HG03159 (cell line): ENCODE measurements at regions not wholly inside any gene's neighbourhood (a gene's known extent, or its start where the extent isn't known, plus 50 kb on each side); places are given as distances from the start of the nearest gene placed in this dataset.
"Not testable (repeated sequence)": the region's sequence is repeated elsewhere in the genome, so short reads cannot be mapped to it uniquely, and the experiment has no call there.

Source experiments
- ATAC-seq: cut with Tn5 transposase; IDR thresholded peaks from one replicate; pipeline ENCODE4 v1.9.1; 2021; ENCODE audit warnings: mild to moderate bottlenecking, moderate library complexity; ENCODE audit not compliant: unreplicated experiment

DNA sequence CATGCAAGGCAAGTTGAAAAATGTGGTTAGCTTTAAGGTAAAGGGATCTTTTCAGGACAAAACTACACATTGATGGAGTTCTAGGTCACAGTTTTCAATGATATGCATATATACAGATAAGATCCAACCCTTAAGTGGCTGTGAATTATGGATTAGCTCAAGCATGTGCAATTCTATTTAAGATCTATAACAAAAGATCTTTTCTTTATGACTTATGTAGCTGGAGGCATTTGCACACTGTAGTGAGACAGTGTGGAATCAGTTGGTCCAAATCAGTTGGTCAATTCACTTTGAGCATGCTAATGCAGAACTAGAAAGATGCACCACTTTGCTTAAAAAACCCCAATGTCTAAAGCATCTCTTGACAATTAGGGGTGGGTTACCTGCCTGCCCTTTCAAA lies 417.1 kb upstream of the ZEB2 start:
- no peak for ATAC-seq

- no peak for ATAC-seq
Measured at GRCh38 chr2:144936442-144936841, 416.5 kb upstream of the ZEB2 start.

- no peak for ATAC-seq
Measured at GRCh38 chr2:144935736-144936135, 415.8 kb upstream of the ZEB2 start.

GRCh38 chr2:144935191-144935590 lies 415.3 kb upstream of the ZEB2 start:
- ATAC-seq: no peak

DNA sequence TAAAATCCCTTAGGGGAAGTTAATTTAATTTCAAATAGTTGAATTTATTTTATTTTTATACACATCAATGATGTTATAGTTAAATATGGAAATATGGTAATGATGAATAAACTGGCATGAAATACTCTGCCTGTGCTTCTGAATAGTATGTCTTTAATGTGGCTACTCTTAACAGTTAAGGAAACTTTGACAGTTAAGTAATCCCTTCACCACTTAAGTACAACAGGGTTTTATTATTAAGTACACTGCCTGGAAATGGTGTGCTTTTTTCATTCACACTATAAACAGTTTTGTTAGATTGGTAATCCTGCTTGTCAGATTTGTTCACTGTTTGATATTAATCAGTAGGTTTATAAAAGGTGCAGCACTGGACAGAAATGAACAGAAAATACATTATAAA lies 412.0 kb upstream of the ZEB2 start:
- ATAC-seq: no peak

GRCh38 chr2:144931480-144931879 lies 411.6 kb upstream of the ZEB2 start:
- ATAC-seq: no peak

- ATAC-seq: no peak
Measured at GRCh38 chr2:144927429-144927828, 407.5 kb upstream of the ZEB2 start.

DNA sequence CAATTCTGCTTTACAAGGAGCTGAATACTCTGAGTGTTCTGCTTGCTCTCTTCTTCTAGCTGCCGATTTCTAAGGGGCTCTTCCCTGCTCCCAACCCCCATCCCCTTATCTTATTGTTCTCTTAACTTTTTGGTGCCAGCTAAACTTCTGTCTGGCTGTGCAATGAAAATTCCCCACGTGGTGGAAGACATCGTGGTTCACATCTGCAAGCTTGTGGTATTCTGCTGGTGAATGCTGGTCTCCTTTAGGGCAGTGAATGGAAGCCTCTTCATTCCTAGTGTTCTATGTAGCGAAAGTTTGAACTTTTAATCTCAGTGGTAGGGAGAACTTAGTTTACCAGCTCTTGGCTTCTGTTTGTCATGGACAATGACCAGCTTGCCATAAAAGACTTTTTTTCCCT lies 406.0 kb upstream of the ZEB2 start:
- ATAC-seq: no peak

GRCh38 chr2:144924827-144925226 lies 404.9 kb upstream of the ZEB2 start:
- ATAC-seq: no peak

DNA sequence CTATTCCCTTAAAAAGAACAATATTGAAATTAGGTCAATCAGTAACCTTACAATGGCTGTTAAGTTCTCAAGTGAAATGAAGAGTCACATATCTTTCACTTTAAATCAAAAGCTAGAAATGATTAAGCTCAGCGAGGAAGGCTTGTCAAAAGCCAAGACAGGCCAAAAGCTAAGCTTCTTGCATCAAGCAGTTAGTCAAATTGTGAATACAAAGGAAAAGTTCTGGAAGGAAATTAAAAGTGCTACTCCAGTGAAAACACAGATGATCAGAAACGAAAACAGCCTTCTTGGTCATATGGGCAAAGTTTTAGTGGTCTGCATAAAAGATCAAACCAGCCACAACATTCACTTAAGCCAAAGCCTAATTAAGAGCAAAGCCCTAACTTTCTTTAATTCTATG lies 402.6 kb upstream of the ZEB2 start:
- no peak for ATAC-seq

- ATAC-seq: no peak
Measured at GRCh38 chr2:144920755-144921530, 401.0 kb upstream of the ZEB2 start.

GRCh38 chr2:144914622-144915318 lies 394.9 kb upstream of the ZEB2 start:
- ATAC-seq: no peak

GRCh38 chr2:144914113-144914512 lies 394.2 kb upstream of the ZEB2 start:
- no peak for ATAC-seq

GRCh38 chr2:144912206-144912605 lies 392.3 kb upstream of the ZEB2 start:
- no peak for ATAC-seq

- no peak for ATAC-seq
Measured at GRCh38 chr2:144905956-144906355, 386.0 kb upstream of the ZEB2 start.

- no peak for ATAC-seq
Measured at GRCh38 chr2:144904612-144905011, 384.7 kb upstream of the ZEB2 start.

- ATAC-seq: not testable (repeated sequence)
Measured at GRCh38 chr2:144903045-144903444, 383.1 kb upstream of the ZEB2 start.

- ATAC-seq: not testable (repeated sequence)
Measured at GRCh38 chr2:144901386-144901785, 381.5 kb upstream of the ZEB2 start.

- ATAC-seq: no peak
Measured at GRCh38 chr2:144896341-144896740, 376.4 kb upstream of the ZEB2 start.

GRCh38 chr2:144894612-144895599 lies 375.0 kb upstream of the ZEB2 start:
- ATAC-seq: no peak

DNA sequence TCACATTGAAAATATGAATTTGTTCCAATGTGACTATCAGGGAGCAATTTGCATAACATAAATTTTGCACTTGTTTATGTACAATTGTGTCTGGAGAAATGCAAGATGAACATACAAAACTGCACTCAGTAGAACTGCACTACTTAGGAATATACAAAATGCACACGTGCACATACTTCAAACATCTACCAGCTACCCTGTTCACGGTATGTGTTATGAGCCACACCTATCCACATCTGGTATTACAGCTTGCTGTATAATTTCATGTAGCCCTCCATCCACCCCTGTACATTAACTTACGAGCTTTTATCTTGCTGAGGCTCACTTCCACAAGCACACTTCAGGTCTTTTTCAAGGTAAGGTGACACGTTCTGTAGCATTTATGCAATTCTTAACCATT lies 373.5 kb upstream of the ZEB2 start:
- no peak for ATAC-seq
